ENCODE measurements at regions not wholly inside any gene's neighbourhood (a gene's known extent, or its start where the extent isn't known, plus 50 kb on each side); places are given as distances from the start of the nearest gene placed in this dataset.
A peak's percentile ranks its signal among the peaks of the same experiment; 100 is the strongest.

GRCh38 chr2:15053542-15053941 is 421.0 kb downstream of the LRATD1 start:
- Mint-ChIP-seq H3K27me3 (peaks cover 0 to 6% of the 10 kb centered on the region in 2 donors), H3K4me1 (no peaks in the 10 kb centered on the region), H3K27ac (no peak overlapping the region), H3K9me3 (no peaks in the 10 kb centered on the region), H3K4me3 (no peak overlapping the region), H3K36me3 (no peaks in the 10 kb centered on the region)
- no peak for DNase-seq
- ATAC-seq (replicated peaks): no peak

- H3K27me3 Mint-ChIP-seq: peaks cover 6% of the 10 kb centered on the region in 2 donors
- ATAC-seq (replicated peaks): peak; percentile 38 to 46
- no peak overlapping the region for H3K4me3 Mint-ChIP-seq
- no peak overlapping the region for H3K27ac Mint-ChIP-seq
- no peaks in the 10 kb centered on the region for H3K36me3 Mint-ChIP-seq
- H3K4me1 Mint-ChIP-seq: no peaks in the 10 kb centered on the region
- H3K9me3 Mint-ChIP-seq: peaks cover 0 to 2% of the 10 kb centered on the region in 2 donors
- no peak for DNase-seq
These were observed 425.7 kb downstream of the LRATD1 start for GRCh38 chr2:15058015-15058720.

- Mint-ChIP-seq H3K27me3 (peaks cover 6% of the 10 kb centered on the region in 2 donors), H3K36me3 (no peaks in the 10 kb centered on the region), H3K4me3 (no peak overlapping the region), H3K4me1 (no peaks in the 10 kb centered on the region), H3K27ac (no peak overlapping the region), H3K9me3 (peaks cover 2 to 3% of the 10 kb centered on the region in 2 donors)
- ATAC-seq (replicated peaks): no peak
- no peak for DNase-seq
These were observed 426.2 kb downstream of the LRATD1 start for GRCh38 chr2:15058721-15059157.

GRCh38 chr2:15059870-15060512 is 427.5 kb downstream of the LRATD1 start:
- Mint-ChIP-seq H3K9me3 (peaks cover 5% of the 10 kb centered on the region in 2 donors), H3K27ac (no peak overlapping the region), H3K27me3 (peaks cover 3 to 6% of the 10 kb centered on the region in 2 donors), H3K36me3 (no peaks in the 10 kb centered on the region), H3K4me1 (no peaks in the 10 kb centered on the region), H3K4me3 (no peak overlapping the region)
- ATAC-seq (replicated peaks): no peak
- no peak for DNase-seq

- ATAC-seq (replicated peaks): no peak
- no peak overlapping the region for H3K4me3 Mint-ChIP-seq
- peaks cover 8 to 12% of the 10 kb centered on the region in 2 donors for H3K9me3 Mint-ChIP-seq
- H3K4me1 Mint-ChIP-seq: no peaks in the 10 kb centered on the region
- H3K27ac Mint-ChIP-seq: no peak overlapping the region
- no peak for DNase-seq
- H3K36me3 Mint-ChIP-seq: no peaks in the 10 kb centered on the region
- H3K27me3 Mint-ChIP-seq: peaks cover 0 to 6% of the 10 kb centered on the region in 2 donors
These were observed 428.8 kb downstream of the LRATD1 start for GRCh38 chr2:15061268-15061667.

- no peak for DNase-seq
- Mint-ChIP-seq H3K36me3 (no peaks in the 10 kb centered on the region), H3K27me3 (no peaks in the 10 kb centered on the region), H3K4me3 (no peak overlapping the region), H3K4me1 (no peaks in the 10 kb centered on the region), H3K9me3 (peaks cover 8 to 12% of the 10 kb centered on the region in 2 donors), H3K27ac (no peak overlapping the region)
- no peak for ATAC-seq (replicated peaks)
These were observed 433.6 kb downstream of the LRATD1 start for GRCh38 chr2:15066138-15066537.

- no peak overlapping the region for H3K27ac Mint-ChIP-seq
- DNase-seq (no peak), ATAC-seq (replicated peaks) (no peak)
- no peaks in the 10 kb centered on the region for H3K36me3 Mint-ChIP-seq
- H3K27me3 Mint-ChIP-seq: no peaks in the 10 kb centered on the region
- H3K4me3 Mint-ChIP-seq: no peak overlapping the region
- no peaks in the 10 kb centered on the region for H3K4me1 Mint-ChIP-seq
- peaks cover 5 to 7% of the 10 kb centered on the region in 2 donors for H3K9me3 Mint-ChIP-seq
These were observed 436.6 kb downstream of the LRATD1 start for GRCh38 chr2:15069149-15069548.

GRCh38 chr2:15072836-15073235 is 440.3 kb downstream of the LRATD1 start:
- Mint-ChIP-seq H3K4me3 (no peak overlapping the region), H3K27ac (no peak overlapping the region), H3K4me1 (no peaks in the 10 kb centered on the region), H3K27me3 (no peaks in the 10 kb centered on the region), H3K9me3 (peaks cover 0 to 5% of the 10 kb centered on the region in 2 donors), H3K36me3 (no peaks in the 10 kb centered on the region)
- no peak for DNase-seq
- ATAC-seq (replicated peaks): no peak

- Mint-ChIP-seq H3K27me3 (no peaks in the 10 kb centered on the region), H3K27ac (no peak overlapping the region), H3K9me3 (peaks cover 0 to 5% of the 10 kb centered on the region in 2 donors), H3K4me1 (no peaks in the 10 kb centered on the region), H3K36me3 (no peaks in the 10 kb centered on the region), H3K4me3 (no peak overlapping the region)
- DNase-seq (no peak), ATAC-seq (replicated peaks) (no peak)
These were observed 441.1 kb downstream of the LRATD1 start for GRCh38 chr2:15073664-15074063.

GRCh38 chr2:15074319-15074718 is 441.8 kb downstream of the LRATD1 start:
- Mint-ChIP-seq H3K4me3 (no peak overlapping the region), H3K4me1 (no peaks in the 10 kb centered on the region), H3K36me3 (no peaks in the 10 kb centered on the region), H3K9me3 (peaks cover 0 to 5% of the 10 kb centered on the region in 2 donors), H3K27me3 (no peaks in the 10 kb centered on the region), H3K27ac (no peak overlapping the region)
- DNase-seq (no peak), ATAC-seq (replicated peaks) (no peak)

GRCh38 chr2:15074751-15075700 is 442.5 kb downstream of the LRATD1 start:
- Mint-ChIP-seq H3K27me3 (no peaks in the 10 kb centered on the region), H3K27ac (no peak overlapping the region), H3K4me1 (no peaks in the 10 kb centered on the region), H3K9me3 (peaks cover 0 to 5% of the 10 kb centered on the region in 2 donors), H3K4me3 (no peak overlapping the region), H3K36me3 (no peaks in the 10 kb centered on the region)
- no peak for DNase-seq
- no peak for ATAC-seq (replicated peaks)

GRCh38 chr2:15076668-15077067 is 444.2 kb downstream of the LRATD1 start:
- no peak overlapping the region for H3K27ac Mint-ChIP-seq
- ATAC-seq (replicated peaks) (no peak), DNase-seq (no peak)
- H3K4me1 Mint-ChIP-seq: no peaks in the 10 kb centered on the region
- no peak overlapping the region for H3K4me3 Mint-ChIP-seq
- H3K27me3 Mint-ChIP-seq: no peaks in the 10 kb centered on the region
- peaks cover 0 to 5% of the 10 kb centered on the region in 2 donors for H3K9me3 Mint-ChIP-seq
- H3K36me3 Mint-ChIP-seq: no peaks in the 10 kb centered on the region

- no peak overlapping the region for H3K4me3 Mint-ChIP-seq
- no peaks in the 10 kb centered on the region for H3K27me3 Mint-ChIP-seq
- H3K36me3 Mint-ChIP-seq: no peaks in the 10 kb centered on the region
- DNase-seq (no peak), ATAC-seq (replicated peaks) (no peak)
- peaks cover 0 to 8% of the 10 kb centered on the region in 2 donors for H3K4me1 Mint-ChIP-seq
- no peak overlapping the region for H3K27ac Mint-ChIP-seq
- H3K9me3 Mint-ChIP-seq: peaks cover 0 to 5% of the 10 kb centered on the region in 2 donors
These were observed 448.8 kb downstream of the LRATD1 start for GRCh38 chr2:15081356-15081755.
